ENCODE measurements at regions not wholly inside any gene's neighbourhood (a gene's known extent, or its start where the extent isn't known, plus 50 kb on each side); places are given as distances from the start of the nearest gene placed in this dataset.

DNA sequence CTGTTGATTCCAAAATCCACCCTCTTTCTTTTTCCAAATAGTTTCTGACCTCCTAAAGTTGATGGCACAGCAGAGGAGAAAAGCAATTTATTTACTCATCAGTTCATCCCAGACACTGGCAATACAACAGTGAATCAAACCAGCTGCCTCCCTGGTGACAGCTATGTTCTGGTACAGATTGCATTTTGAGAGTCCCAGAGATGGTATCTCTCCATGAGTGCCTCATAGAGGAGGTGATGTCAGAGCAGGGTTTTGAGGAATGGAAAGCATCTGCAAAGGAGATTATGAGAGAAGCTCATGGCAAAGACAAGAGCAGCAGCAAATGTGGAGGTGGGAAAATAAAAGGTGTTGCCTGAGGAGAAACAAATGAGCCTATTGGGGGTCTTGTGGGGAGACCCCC lies 377.2 kb downstream of the MN1 start:
- TF ChIP-seq CTCF (IDR thresholded peaks at IDR 0.05) (no peak), POLR2A (IDR thresholded peaks at IDR 0.05) (no peak)
